Amygdala (tissue), 56 donors: ENCODE measurements at regions not wholly inside any gene's neighbourhood (a gene's known extent, or its start where the extent isn't known, plus 50 kb on each side); places are given as distances from the start of the nearest gene placed in this dataset.

Experiments used
- DNase-seq, 56 donors: peaks; one replicate each; lab custom pipeline; 2025; lab: John Stamatoyannopoulos, UW

DNA sequence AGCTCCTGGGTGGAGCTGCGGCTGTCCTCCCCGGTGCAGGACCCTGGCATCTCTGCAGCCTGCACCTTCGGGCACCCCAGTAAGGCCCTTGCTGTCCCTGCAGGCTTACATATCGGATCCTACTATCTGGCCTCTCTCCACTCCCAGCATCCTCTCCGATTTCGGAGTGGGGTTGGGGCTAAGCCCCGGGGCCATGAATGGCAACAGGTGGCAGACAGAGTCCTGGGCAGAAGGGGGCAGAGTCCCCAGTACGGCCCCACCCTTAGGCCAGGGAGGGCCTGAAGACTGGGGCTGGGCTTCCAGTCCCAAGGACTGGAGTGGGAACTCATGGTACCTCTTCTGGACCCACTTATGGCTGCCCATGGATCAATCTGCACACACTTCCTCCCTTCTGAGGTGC lies 180.4 kb upstream of the MC4R start:
- no peak for DNase-seq

DNA sequence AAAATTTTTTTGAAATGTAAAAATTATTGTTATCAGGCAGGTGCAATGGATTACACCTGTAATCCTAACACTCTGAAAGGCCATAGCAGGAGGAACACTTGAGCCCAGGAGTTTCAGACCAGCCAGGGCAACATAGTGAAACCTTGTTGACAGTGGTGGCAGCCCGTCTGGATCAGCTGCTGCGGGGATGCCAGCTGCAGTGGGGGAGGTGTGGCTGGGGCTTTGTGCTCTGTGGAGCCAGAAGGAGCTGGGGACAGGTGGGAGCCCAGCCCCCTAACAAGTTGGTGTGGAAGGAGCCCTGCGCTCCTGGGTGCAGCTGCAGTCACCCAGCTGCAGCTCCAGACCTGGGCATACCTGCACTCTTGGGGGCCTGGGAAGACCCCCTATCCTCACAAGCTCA lies 182.4 kb upstream of the MC4R start:
- no peak for DNase-seq

DNA sequence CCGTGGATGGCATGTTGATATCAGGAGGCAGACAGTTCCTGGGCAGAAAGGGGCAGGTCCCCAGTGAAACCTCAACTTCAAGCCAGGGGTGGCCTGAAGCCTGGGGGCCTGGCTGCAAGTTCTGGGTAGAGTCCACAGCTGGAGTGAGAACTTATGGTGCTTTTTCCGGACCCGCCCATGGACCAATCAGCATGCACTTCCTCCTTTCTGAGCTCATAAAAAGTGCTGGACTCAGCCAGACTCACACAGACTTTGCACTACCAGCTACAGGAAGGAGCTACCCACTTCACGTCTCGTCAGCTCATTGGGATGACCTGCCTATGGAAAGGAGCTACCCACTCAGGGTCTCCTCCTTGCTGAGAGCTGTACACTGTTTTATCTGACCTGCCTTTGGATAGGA lies 183.1 kb upstream of the MC4R start:
- DNase-seq, result no peak

DNA sequence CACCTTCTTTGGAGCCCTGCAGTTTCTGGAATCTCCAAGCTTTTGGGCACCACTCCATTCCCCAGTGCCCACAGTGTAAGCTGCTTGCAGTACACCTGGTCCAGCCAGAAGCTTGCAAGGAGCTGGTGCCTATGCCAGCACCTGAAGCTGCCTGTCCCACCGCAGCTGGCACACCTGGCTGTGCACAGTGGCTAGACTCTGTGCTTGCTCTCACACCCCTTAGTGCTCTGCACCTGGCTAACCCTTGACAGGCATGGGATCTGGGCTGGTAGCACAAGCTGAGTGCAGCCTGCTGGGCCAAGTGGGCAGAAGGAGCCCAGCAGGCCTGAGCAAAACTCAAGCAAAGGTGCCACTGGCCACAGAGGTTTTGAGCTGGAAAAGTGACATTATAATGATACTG lies 183.8 kb upstream of the MC4R start:
- no peak for DNase-seq

GRCh38 chr18:60560071-60560470 lies 187.5 kb upstream of the MC4R start:
- DNase-seq, result no peak

DNA sequence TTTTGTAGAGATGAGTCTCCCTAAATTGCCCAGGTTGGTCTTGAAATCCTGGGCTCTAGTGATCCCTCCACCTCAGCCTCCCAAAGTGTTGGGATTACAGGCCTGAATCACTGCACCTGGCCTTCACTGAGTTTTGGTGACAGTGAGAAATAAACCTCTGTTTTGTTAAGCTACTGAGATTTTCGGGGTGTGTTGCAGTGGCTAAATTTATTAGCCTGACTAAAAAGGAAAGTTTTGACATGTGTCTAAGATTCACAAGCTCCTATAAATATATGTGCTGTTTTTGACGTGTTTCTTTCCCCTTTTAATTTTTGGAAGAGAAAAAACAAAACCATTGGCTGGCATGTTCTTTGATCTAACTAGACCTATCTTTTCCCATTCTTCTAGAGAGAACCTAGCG lies 190.5 kb upstream of the MC4R start:
- no peak for DNase-seq

DNA sequence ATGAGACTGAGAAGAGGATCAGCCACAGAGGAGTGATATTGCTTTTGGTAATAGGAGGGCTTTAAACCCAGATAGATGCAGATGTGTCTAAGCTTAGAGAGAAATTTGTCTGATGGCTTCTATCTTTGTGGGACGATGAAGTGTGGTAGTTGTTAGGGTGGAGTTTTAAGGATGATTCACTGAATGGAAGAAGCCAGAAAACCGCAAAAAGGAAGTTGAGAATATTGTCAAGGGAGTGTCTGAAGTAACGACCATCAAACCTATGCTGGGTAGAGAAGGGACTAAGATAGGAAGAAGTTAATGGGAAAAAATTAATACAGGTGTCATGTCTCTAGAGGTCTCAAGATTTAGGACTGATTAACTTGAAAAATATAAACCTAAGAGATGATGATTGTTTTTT lies 195.6 kb upstream of the MC4R start:
- no peak for DNase-seq

GRCh38 chr18:60570172-60570571 lies 197.6 kb upstream of the MC4R start:
- DNase-seq, result no peak

DNA sequence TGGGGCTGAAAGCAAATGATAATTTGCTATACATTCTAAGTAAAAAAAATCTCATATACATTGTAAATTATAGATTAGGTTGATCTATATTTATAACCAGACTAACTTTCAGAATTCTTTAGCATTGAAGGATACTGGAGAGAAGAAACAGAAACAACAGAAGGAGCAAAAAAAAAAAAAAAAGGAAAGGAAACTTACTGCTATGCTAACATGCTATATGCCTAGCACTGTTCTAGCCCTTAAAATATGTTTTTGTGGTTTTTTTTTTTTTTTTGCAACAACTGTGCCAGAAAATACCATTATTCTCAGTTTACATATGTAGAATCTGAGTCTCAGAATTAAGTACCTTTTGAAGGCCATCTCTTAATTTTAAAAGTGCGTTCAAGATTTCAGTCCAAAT lies 204.9 kb upstream of the MC4R start:
- no peak for DNase-seq

GRCh38 chr18:60585670-60586069 lies 213.1 kb upstream of the MC4R start:
- no peak for DNase-seq

- DNase-seq, result no peak
These were observed 220.7 kb upstream of the MC4R start for GRCh38 chr18:60593249-60593648.

DNA sequence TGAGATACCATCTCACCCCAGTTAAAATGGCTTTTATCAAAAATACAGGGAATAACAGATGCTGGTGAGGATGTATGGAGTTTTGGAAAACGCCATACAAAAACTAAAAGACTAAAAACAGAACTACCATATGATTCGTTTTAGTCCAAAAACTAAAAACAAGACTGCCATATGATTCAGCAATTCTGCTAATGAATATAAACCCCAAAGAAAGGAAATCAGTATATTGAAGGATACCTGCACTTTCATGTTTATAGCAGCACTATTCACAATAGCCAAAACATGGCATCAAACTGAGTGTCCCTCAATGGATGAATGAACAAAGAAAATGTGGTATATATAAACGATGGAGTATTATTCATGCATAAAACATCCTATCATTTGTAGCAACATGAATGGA lies 224.4 kb upstream of the MC4R start:
- no peak for DNase-seq

- no peak for DNase-seq
These were observed 226.7 kb upstream of the MC4R start for GRCh38 chr18:60599267-60599666.

GRCh38 chr18:60599995-60600394 lies 227.4 kb upstream of the MC4R start:
- DNase-seq, result no peak

- no peak for DNase-seq
These were observed 228.7 kb upstream of the MC4R start for GRCh38 chr18:60601249-60601648.

DNA sequence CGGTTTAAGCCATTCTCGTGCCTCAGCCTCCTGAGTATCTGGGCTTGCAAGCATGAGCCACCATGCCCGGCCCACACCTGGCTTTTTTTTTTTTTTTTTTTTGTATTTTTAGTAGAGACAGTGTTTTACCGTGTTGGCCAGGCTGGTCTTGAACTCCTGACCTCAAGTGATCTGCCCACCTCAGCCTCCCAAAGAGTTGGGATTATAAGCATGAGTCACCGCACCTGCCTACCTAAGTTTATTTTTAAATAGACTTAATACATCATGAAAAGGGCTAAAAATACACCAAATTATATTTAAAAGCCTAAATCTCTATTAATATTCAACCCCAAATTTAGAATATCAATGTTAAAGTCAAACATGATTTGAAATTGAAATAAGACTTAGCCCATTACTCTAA lies 250.8 kb upstream of the MC4R start:
- DNase-seq, result no peak

- DNase-seq, result no peak
These were observed 251.6 kb upstream of the MC4R start for GRCh38 chr18:60624207-60624606.

GRCh38 chr18:60639836-60640235 lies 267.3 kb upstream of the MC4R start:
- DNase-seq, result no peak

- DNase-seq, result no peak
These were observed 270.4 kb upstream of the MC4R start for GRCh38 chr18:60643009-60643408.

DNA sequence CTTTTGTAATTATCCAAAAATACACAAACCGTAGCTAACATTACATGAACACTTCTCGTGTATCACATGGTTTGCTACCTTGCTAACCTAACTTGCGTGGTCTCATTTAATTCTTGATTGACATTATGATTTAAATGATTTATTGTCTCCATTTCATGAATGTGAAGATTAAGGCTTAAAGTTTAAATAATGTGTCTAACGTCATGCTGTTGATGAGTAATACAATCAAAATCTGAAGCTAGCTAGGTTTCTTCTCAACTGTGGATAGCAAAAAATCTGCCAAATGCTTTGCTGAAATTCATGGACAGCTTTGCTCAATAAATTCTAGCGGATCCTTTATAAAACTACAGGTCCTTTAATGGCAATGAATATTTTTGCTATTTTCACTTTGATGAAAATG lies 274.1 kb upstream of the MC4R start:
- no peak for DNase-seq

- DNase-seq, result no peak
These were observed 276.5 kb upstream of the MC4R start for GRCh38 chr18:60649107-60649506.

DNA sequence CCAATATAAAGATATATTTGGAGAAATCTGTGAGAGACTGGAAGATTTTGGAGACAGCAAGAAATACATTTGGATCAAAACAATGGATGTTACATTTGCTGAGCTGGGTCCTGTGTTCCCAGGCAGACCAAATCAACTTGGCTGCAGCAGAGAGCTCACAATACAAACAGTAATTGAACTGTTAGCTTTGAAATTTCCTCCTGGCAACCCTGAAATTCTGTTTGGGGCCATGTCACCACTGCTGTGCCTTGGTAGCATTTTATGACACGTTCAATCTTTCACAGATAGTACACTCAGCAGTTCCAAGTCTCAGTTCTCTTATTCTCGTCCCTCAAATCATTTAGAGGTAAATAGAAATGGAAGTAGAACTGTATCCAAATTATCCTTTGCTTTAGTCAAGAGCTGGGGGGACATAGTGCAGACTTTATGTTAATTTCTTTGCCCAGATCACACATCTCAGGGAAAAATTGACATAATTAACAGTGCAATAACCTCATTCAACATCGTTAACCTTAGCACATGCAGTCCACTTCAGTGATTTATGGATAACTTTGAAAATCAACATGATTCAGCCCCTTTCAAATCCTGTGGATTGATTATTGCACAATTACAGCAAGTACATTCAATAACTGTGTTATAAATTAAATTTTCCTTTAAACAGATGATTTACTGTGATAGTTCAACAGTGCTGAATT lies 277.4 kb upstream of the MC4R start:
- peak in 2 of 56 donors; percentile 9 to 16 for DNase-seq

GRCh38 chr18:60654298-60654697 lies 281.7 kb upstream of the MC4R start:
- no peak for DNase-seq
